ENCODE measurements at regions not wholly inside any gene's neighbourhood (a gene's known extent, or its start where the extent isn't known, plus 50 kb on each side); places are given as distances from the start of the nearest gene placed in this dataset.

DNA sequence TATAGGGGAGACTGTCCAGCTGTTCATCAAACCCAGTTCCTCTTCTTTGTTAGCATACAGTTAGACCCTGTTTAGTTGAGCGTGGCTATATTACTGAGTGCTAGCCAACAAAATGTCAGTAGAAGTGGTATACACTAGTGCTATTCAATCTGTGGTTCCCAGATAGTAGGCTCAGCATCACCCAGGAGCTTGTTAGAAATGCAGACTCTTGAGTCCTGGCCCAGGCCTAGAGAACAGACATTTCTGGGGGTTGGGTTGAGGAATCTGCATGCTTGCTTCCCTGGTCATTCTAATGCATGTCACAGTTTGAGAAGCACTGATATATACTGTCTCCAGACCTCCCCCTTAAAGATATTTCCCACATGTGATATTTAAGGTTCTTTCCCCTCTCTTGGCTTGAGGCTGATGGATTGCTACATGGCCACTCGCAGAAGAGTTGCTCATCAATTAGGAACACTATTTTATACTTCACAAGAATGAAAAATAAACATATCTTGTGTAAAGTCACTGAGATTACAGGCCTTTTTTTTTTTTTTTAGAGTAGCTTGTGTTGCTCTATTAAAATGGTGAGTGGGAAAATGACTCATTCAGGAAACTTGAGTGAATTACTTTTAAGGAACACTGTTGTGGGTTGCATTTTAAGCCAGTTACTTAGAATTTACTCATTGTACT lies 289.0 kb downstream of the STIM2 start:
- no peak overlapping the region for H3K27ac ChIP-seq
- intact Hi-C loops (cut with DNase I) = no loop called here
- no peaks in the 10 kb centered on the region for H3K9me3 ChIP-seq
- no peaks in the 10 kb centered on the region for H3K36me3 ChIP-seq
- H3K4me1 ChIP-seq = no peaks in the 10 kb centered on the region
- TF ChIP-seq, protein P1, sequence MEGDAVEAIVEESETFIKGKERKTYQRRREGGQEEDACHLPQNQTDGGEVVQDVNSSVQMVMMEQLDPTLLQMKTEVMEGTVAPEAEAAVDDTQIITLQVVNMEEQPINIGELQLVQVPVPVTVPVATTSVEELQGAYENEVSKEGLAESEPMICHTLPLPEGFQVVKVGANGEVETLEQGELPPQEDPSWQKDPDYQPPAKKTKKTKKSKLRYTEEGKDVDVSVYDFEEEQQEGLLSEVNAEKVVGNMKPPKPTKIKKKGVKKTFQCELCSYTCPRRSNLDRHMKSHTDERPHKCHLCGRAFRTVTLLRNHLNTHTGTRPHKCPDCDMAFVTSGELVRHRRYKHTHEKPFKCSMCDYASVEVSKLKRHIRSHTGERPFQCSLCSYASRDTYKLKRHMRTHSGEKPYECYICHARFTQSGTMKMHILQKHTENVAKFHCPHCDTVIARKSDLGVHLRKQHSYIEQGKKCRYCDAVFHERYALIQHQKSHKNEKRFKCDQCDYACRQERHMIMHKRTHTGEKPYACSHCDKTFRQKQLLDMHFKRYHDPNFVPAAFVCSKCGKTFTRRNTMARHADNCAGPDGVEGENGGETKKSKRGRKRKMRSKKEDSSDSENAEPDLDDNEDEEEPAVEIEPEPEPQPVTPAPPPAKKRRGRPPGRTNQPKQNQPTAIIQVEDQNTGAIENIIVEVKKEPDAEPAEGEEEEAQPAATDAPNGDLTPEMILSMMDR (IDR thresholded peaks at IDR 0.05) = no peak
- no peaks in the 10 kb centered on the region for H3K27me3 ChIP-seq
- DNase-seq (ENCODE audit: low spot score in 2 of 2) = no peak
- no peak overlapping the region for H3K4me3 ChIP-seq

DNA sequence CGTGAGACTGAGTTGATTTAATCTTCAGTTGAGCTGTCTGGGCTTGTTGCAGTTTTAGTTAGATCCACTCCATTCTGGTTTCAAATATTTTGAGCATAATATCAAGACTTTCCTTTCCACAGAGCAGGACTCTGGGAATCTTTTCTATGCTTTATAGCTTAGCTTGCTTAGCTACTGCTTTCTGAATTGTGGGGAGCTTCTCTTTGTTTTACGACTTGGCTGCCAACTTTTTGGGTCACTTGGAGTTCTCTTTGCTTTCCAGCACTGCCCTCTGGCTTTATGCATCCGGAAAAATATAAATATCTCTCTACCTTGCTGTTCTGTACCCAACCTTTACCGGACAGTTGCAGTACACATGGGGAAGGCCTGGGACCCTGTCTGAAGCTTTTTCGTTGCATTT lies 292.1 kb downstream of the STIM2 start:
- Histone ChIP-seq H3K27me3 (no peaks in the 10 kb centered on the region), H3K27ac (no peak overlapping the region), H3K4me3 (no peak overlapping the region), H3K4me1 (no peaks in the 10 kb centered on the region), H3K36me3 (no peaks in the 10 kb centered on the region), H3K9me3 (no peaks in the 10 kb centered on the region)
- intact Hi-C loops (cut with DNase I) = no loop called here
- TF ChIP-seq, protein P1 (IDR thresholded peaks at IDR 0.05) = no peak
- DNase-seq (ENCODE audit: low spot score in 2 of 2) = no peak

- Histone ChIP-seq H3K4me1 (no peaks in the 10 kb centered on the region), H3K4me3 (no peak overlapping the region), H3K27ac (no peak overlapping the region), H3K36me3 (no peaks in the 10 kb centered on the region), H3K27me3 (no peaks in the 10 kb centered on the region), H3K9me3 (no peaks in the 10 kb centered on the region)
- intact Hi-C loops (cut with DNase I) = no loop called here
- TF ChIP-seq, protein P1 (IDR thresholded peaks at IDR 0.05) = no peak
- no peak for DNase-seq (ENCODE audit: low spot score in 2 of 2)
Observed at GRCh38 chr4:27154706-27155105, 294.1 kb downstream of the STIM2 start.

GRCh38 chr4:27161191-27161590 lies 300.6 kb downstream of the STIM2 start:
- intact Hi-C loops (cut with DNase I) = no loop called here
- no peak overlapping the region for H3K4me3 ChIP-seq
- no peaks in the 10 kb centered on the region for H3K27me3 ChIP-seq
- no peaks in the 10 kb centered on the region for H3K9me3 ChIP-seq
- H3K4me1 ChIP-seq = no peaks in the 10 kb centered on the region
- H3K36me3 ChIP-seq = no peaks in the 10 kb centered on the region
- H3K27ac ChIP-seq = no peak overlapping the region
- TF ChIP-seq, protein P1 (IDR thresholded peaks at IDR 0.05) = no peak
- DNase-seq (ENCODE audit: low spot score in 2 of 2) = no peak

GRCh38 chr4:27168783-27169182 lies 308.1 kb downstream of the STIM2 start:
- Histone ChIP-seq H3K9me3 (no peaks in the 10 kb centered on the region), H3K27me3 (no peaks in the 10 kb centered on the region), H3K36me3 (no peaks in the 10 kb centered on the region), H3K27ac (no peak overlapping the region), H3K4me3 (no peak overlapping the region), H3K4me1 (no peaks in the 10 kb centered on the region)
- no peak for DNase-seq (ENCODE audit: low spot score in 2 of 2)
- TF ChIP-seq, protein P1 (IDR thresholded peaks at IDR 0.05) = no peak
- intact Hi-C loops (cut with DNase I) = no loop called here

GRCh38 chr4:27173280-27173679 lies 312.6 kb downstream of the STIM2 start:
- H3K9me3 ChIP-seq = no peaks in the 10 kb centered on the region
- peaks cover 2 to 6% of the 10 kb centered on the region in 2 donors for H3K4me1 ChIP-seq
- H3K4me3 ChIP-seq = no peak overlapping the region
- TF ChIP-seq, protein P1 (IDR thresholded peaks at IDR 0.05) = no peak
- no peaks in the 10 kb centered on the region for H3K36me3 ChIP-seq
- intact Hi-C loops (cut with DNase I) = no loop called here
- DNase-seq (ENCODE audit: low spot score in 2 of 2) = no peak
- H3K27ac ChIP-seq = no peak overlapping the region
- H3K27me3 ChIP-seq = no peaks in the 10 kb centered on the region

All from ascending aorta (tissue), 2 donors.